H1 (cell line): ENCODE measurements at regions not wholly inside any gene's neighbourhood (a gene's known extent, or its start where the extent isn't known, plus 50 kb on each side); places are given as distances from the start of the nearest gene placed in this dataset.
"Not testable (repeated sequence)": the region's sequence is repeated elsewhere in the genome, so short reads cannot be mapped to it uniquely, and the experiment has no call there.

Experiments
- CTCF ChIA-PET: fragments of 300-600 bp; sonication (Branson Sonifier 250); formaldehyde crosslinking; loops from one replicate; lab custom pipeline; 2021; ENCODE audit not compliant: partially characterized antibody; lab: Charles Lee
- POLR2A ChIA-PET: fragments of 300-600 bp; sonication (Branson Sonifier 250); formaldehyde crosslinking; loops from one replicate; lab custom pipeline; 2021; ENCODE audit warnings: inconsistent platforms; ENCODE audit not compliant: partially characterized antibody; lab: Charles Lee
- DNase-seq, 2 experiments: peaks; one replicate each; pipeline versions ENCODE4 v3.0.0 to v3.0.0-alpha.2; 2010 to 2022; ENCODE audit warnings: low spot score in 2 of 2, low read depth in 1 of 2, mixed read lengths in 1 of 2
- FAIRE-seq: peaks from 2 replicates; lab custom pipeline; 2011; peaks lifted over from hg19 to GRCh38; lab: Jason Lieb, UNC
- H2AFZ ChIP-seq: 2 replicates; pipeline ENCODE4 v1.8.1; 2012; ENCODE audit warnings: low read length, inconsistent platforms
- H2AK5ac ChIP-seq: 2 replicates; pipeline ENCODE4 v1.6.1; 2013; ENCODE audit warnings: low read depth, low read length
- H2BK120ac ChIP-seq: replicated peaks from 2 replicates; pipeline ENCODE3; 2013; ENCODE audit warnings: low read depth, low read length, inconsistent platforms
- H2BK12ac ChIP-seq: 2 replicates; pipeline ENCODE4 v1.6.1; 2013; ENCODE audit warnings: low read depth, low read length
- H2BK15ac ChIP-seq: 2 replicates; pipeline ENCODE4 v1.6.1; 2013; ENCODE audit warnings: low read length
- H2BK20ac ChIP-seq: 2 replicates; pipeline ENCODE4 v1.6.1; 2013; ENCODE audit warnings: low read length
- H2BK5ac ChIP-seq: 2 replicates; pipeline ENCODE4 v1.6.1; 2013; ENCODE audit warnings: low read depth, low read length
- H3K14ac ChIP-seq: 2 replicates; pipeline ENCODE4 v1.6.1; 2013; ENCODE audit warnings: inconsistent platforms; ENCODE audit not compliant: insufficient read length
- H3K18ac ChIP-seq: 2 replicates; pipeline ENCODE4 v1.6.1; 2013; ENCODE audit warnings: low read length; ENCODE audit errors: extremely low read depth
- H3K23ac ChIP-seq: 2 replicates; pipeline ENCODE4 v1.6.1; 2013; ENCODE audit warnings: inconsistent platforms; ENCODE audit not compliant: insufficient read length
- H3K23me2 ChIP-seq: 2 replicates; pipeline ENCODE4 v1.6.1; 2013; ENCODE audit warnings: low read depth, low read length
- H3K27ac ChIP-seq: 2 replicates; pipeline ENCODE4 v1.6.1; 2011; ENCODE audit warnings: low read depth, low read length, inconsistent platforms
- H3K27me3 ChIP-seq, 4 experiments: replicated peaks in 1 of 4; 1 replicate in 1 of 4; 2 replicates in 3 of 4; pipeline versions ENCODE4 v1.6.1 to v1.8.1; 2011 to 2013; ENCODE audit warnings: low read length in 3 of 4, mild to moderate bottlenecking in 3 of 4, inconsistent platforms in 2 of 4, mixed read lengths in 2 of 4, moderate library complexity in 1 of 4; ENCODE audit not compliant: control insufficient read depth in 3 of 4, insufficient read depth in 3 of 4; ENCODE audit errors: extremely low read depth in 1 of 4
- H3K36me3 ChIP-seq, 4 experiments: 2 replicates each; pipeline versions ENCODE4 v1.6.1 to v1.8.1; 2011 to 2013; ENCODE audit warnings: mild to moderate bottlenecking in 4 of 4, low read length in 3 of 4, moderate library complexity in 2 of 4, control low read depth in 1 of 4, inconsistent platforms in 1 of 4; ENCODE audit not compliant: insufficient read depth in 4 of 4, control insufficient read depth in 2 of 4
- H3K4ac ChIP-seq: replicated peaks from 2 replicates; pipeline ENCODE3; 2013; ENCODE audit warnings: low read length, low read depth, mixed read lengths, inconsistent platforms; ENCODE audit not compliant: insufficient read length
- H3K4me1 ChIP-seq, 4 experiments: replicated peaks in 1 of 4; 1 replicate in 1 of 4; 2 replicates in 3 of 4; pipeline versions ENCODE4 v1.6.1 to v1.8.1; 2011 to 2013; ENCODE audit warnings: low read length in 3 of 4, inconsistent platforms in 2 of 4, mixed read lengths in 1 of 4; ENCODE audit not compliant: insufficient read depth in 4 of 4, control insufficient read depth in 3 of 4
- H3K4me2 ChIP-seq, 2 experiments: 2 replicates each; pipeline versions ENCODE4 v1.6.1 to v1.8.1; 2011 to 2013; ENCODE audit warnings: low read depth in 2 of 2, low read length in 2 of 2, control low read depth in 1 of 2, inconsistent platforms in 1 of 2, mild to moderate bottlenecking in 1 of 2; ENCODE audit not compliant: insufficient read depth in 1 of 2
- H3K4me3 ChIP-seq, 4 experiments: fragments of 200-600, 300-600 bp in 1 of 4; sonication (generic), shearing (Covaris generic), sonication (Bioruptor Twin) in 1 of 4; 2 replicates each; pipeline versions ENCODE4 v1.5.1 to v1.8.1; 2011 to 2016; ENCODE audit warnings: low read length in 4 of 4, low read depth in 3 of 4, control low read depth in 2 of 4, inconsistent platforms in 2 of 4, mild to moderate bottlenecking in 2 of 4, mixed read lengths in 1 of 4, moderate library complexity in 1 of 4; ENCODE audit not compliant: insufficient read depth in 2 of 4; ENCODE audit errors: extremely low read depth in 1 of 4
- H3K56ac ChIP-seq: replicated peaks from 2 replicates; pipeline ENCODE3; 2013; ENCODE audit warnings: low read depth, mild to moderate bottlenecking, mixed read lengths, low read length, inconsistent platforms; ENCODE audit not compliant: insufficient read length
- H3K79me1 ChIP-seq: 2 replicates; pipeline ENCODE4 v1.6.1; 2013; ENCODE audit warnings: low read depth, low read length, control low read depth
- H3K79me2 ChIP-seq, 2 experiments: 2 replicates each; pipeline versions ENCODE4 v1.6.1 to v1.8.1; 2012 to 2013; ENCODE audit warnings: low read length in 2 of 2, mild to moderate bottlenecking in 2 of 2, inconsistent platforms in 1 of 2; ENCODE audit not compliant: insufficient read depth in 2 of 2, control insufficient read depth in 1 of 2
- H3K9ac ChIP-seq, 4 experiments: replicated peaks in 1 of 4; 1 replicate in 1 of 4; 2 replicates in 3 of 4; pipeline versions ENCODE4 v1.6.1 to v1.8.1; 2011 to 2013; ENCODE audit warnings: low read depth in 3 of 4, low read length in 3 of 4, control low read depth in 2 of 4, mild to moderate bottlenecking in 2 of 4, moderate library complexity in 2 of 4, inconsistent platforms in 1 of 4; ENCODE audit errors: extremely low read depth in 1 of 4
- H3K9me3 ChIP-seq, 2 experiments: 2 replicates each; pipeline versions ENCODE4 v1.6.1 to v1.8.1; 2012 to 2013; ENCODE audit warnings: mild to moderate bottlenecking in 2 of 2, moderate library complexity in 2 of 2, control low read depth in 1 of 2, inconsistent platforms in 1 of 2, low read depth in 1 of 2, low read length in 1 of 2, mixed read lengths in 1 of 2; ENCODE audit not compliant: insufficient read depth in 2 of 2
- H4K20me1 ChIP-seq, 2 experiments: replicated peaks in 1 of 2; 2 replicates each; pipeline versions ENCODE3 to v1.8.1; 2011 to 2013; ENCODE audit warnings: inconsistent platforms in 2 of 2, low read length in 2 of 2, mild to moderate bottlenecking in 1 of 2; ENCODE audit not compliant: insufficient read depth in 2 of 2, control insufficient read depth in 1 of 2
- H4K5ac ChIP-seq: 2 replicates; pipeline ENCODE4 v1.6.1; 2013; ENCODE audit warnings: low read length, low read depth, mixed read lengths, inconsistent platforms; ENCODE audit not compliant: insufficient read length
- H4K8ac ChIP-seq: 2 replicates; pipeline ENCODE4 v1.8.0; 2013; ENCODE audit warnings: mild to moderate bottlenecking, moderate library complexity, low read length, inconsistent platforms; ENCODE audit not compliant: insufficient read depth; ENCODE audit errors: extremely low read depth
- H4K91ac ChIP-seq: replicated peaks from 2 replicates; pipeline ENCODE3; 2013; ENCODE audit warnings: low read length, mixed read lengths, inconsistent platforms; ENCODE audit not compliant: insufficient read length
- WGBS, 2 experiments: shearing (Covaris generic) in 1 of 2; methylation state at CpG; one replicate each; pipeline versions ENCODE4 v1.1.6 to v1.1.7; 2013 to 2015; ENCODE audit warnings: low lambda C conversion rate in 2 of 2, mixed read lengths in 2 of 2, inconsistent platforms in 1 of 2, low coverage in 1 of 2, missing lambda C conversion rate in 1 of 2; ENCODE audit not compliant: insufficient replicate concordance in 2 of 2, insufficient coverage in 1 of 2, insufficient read length in 1 of 2; ENCODE audit errors: extremely low coverage in 1 of 2, missing lambda C conversion rate in 1 of 2; 5-methylcytosine and 5-hydroxymethylcytosine counted together

DNA sequence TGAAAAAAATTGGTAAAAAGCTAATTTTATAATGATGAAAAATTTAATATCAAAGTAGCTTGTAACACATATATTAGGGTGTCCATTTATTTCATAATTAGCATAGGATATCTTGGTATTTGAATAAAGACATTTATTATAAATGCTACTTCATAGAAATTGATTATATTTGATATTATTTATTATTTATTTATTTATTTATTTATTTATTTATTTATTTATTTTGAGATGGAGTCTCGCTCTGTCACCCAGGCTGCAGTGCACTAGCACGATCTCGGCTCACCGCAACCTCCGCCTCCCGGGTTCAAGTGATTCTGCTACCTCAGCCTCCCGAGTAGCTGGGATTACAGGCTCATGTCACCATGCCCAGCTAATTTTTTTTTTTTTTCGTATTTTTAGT lies 365.0 kb downstream of the SLITRK5 start:
- H3K23me2 ChIP-seq, FAIRE-seq, H3K23ac ChIP-seq, H3K4me2 ChIP-seq, H3K27ac ChIP-seq, H3K79me1 ChIP-seq, H3K56ac ChIP-seq, H4K8ac ChIP-seq, H2BK15ac ChIP-seq, H3K79me2 ChIP-seq, H4K20me1 ChIP-seq, H2AK5ac ChIP-seq, H3K4me1 ChIP-seq, CTCF ChIA-PET, H2AFZ ChIP-seq, H3K18ac ChIP-seq, H2BK5ac ChIP-seq, H3K9me3 ChIP-seq, H3K14ac ChIP-seq, H3K4me3 ChIP-seq, H3K36me3 ChIP-seq, H2BK20ac ChIP-seq, POLR2A ChIA-PET, DNase-seq, H3K27me3 ChIP-seq, H4K91ac ChIP-seq, H3K9ac ChIP-seq, H2BK12ac ChIP-seq, H2BK120ac ChIP-seq, H3K4ac ChIP-seq, H4K5ac ChIP-seq: not testable (repeated sequence)
- 81% methylated on average over 8 of the region's 8 CpGs; no CpG with 5 or more reads in 1 of the 2 experiments for WGBS, 2 experiments
